ENCODE measurements at regions not wholly inside any gene's neighbourhood (a gene's known extent, or its start where the extent isn't known, plus 50 kb on each side); places are given as distances from the start of the nearest gene placed in this dataset.

DNA sequence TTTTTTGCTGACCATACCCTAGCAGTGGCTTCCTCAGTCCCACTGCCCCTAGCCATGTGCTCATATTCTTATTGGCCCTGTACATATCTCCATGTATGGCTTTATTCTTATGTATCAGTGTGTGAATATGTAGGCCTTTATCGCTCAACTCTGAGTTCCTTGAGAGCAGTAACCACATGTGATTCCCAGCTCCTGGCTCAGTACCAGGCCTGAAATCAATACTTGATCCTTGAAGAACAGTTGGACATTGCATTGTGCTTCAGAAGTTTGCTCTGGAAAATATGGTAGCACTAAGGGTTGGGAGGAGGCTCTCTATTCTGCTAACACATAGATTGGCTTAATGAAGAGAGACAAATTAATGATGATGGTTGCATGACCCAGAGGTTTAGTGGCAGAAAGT, 118.8 kb upstream of the FERMT1 start:
- H3K27me3 ChIP-seq, result no peaks in the 10 kb centered on the region
- DNase-seq, result no peak
- TF ChIP-seq POLR2A (IDR thresholded peaks at IDR 0.05) (no peak), EP300 (IDR thresholded peaks at IDR 0.05) (no peak)
- TF ChIP-seq, protein P1, sequence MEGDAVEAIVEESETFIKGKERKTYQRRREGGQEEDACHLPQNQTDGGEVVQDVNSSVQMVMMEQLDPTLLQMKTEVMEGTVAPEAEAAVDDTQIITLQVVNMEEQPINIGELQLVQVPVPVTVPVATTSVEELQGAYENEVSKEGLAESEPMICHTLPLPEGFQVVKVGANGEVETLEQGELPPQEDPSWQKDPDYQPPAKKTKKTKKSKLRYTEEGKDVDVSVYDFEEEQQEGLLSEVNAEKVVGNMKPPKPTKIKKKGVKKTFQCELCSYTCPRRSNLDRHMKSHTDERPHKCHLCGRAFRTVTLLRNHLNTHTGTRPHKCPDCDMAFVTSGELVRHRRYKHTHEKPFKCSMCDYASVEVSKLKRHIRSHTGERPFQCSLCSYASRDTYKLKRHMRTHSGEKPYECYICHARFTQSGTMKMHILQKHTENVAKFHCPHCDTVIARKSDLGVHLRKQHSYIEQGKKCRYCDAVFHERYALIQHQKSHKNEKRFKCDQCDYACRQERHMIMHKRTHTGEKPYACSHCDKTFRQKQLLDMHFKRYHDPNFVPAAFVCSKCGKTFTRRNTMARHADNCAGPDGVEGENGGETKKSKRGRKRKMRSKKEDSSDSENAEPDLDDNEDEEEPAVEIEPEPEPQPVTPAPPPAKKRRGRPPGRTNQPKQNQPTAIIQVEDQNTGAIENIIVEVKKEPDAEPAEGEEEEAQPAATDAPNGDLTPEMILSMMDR (IDR thresholded peaks at IDR 0.05), result no peak
- no peaks in the 10 kb centered on the region for H3K4me1 ChIP-seq (ENCODE audit: insufficient read depth)
- H3K36me3 ChIP-seq, result no peaks in the 10 kb centered on the region
- intact Hi-C loops (cut with DNase I), result no loop called here
- no peaks in the 10 kb centered on the region for H3K9me3 ChIP-seq
- no peak overlapping the region for H3K4me3 ChIP-seq
- 99 to 100% (median 100%) methylated on average over 1 of the region's 1 CpG for WGBS, 3 donors
- H3K27ac ChIP-seq, result no peak overlapping the region

GRCh38 chr20:6240059-6240458, 117.2 kb upstream of the FERMT1 start:
- Histone ChIP-seq H3K9me3 (no peaks in the 10 kb centered on the region), H3K36me3 (no peaks in the 10 kb centered on the region), H3K4me3 (no peak overlapping the region), H3K27me3 (no peaks in the 10 kb centered on the region), H3K27ac (no peak overlapping the region), H3K4me1 (ENCODE audit: insufficient read depth) (no peaks in the 10 kb centered on the region)
- intact Hi-C loops (cut with DNase I), result no loop called here
- no peak for DNase-seq
- 95 to 97% (median 96%) methylated on average over 3 of the region's 3 CpGs for WGBS, 3 donors
- no peak for TF ChIP-seq EP300 (IDR thresholded peaks at IDR 0.05)
- TF ChIP-seq, protein P1 (IDR thresholded peaks at IDR 0.05), result no peak
- no peak for TF ChIP-seq POLR2A (IDR thresholded peaks at IDR 0.05)

- no peak overlapping the region for H3K27ac ChIP-seq
- TF ChIP-seq EP300 (IDR thresholded peaks at IDR 0.05), result no peak
- TF ChIP-seq, protein P1 (IDR thresholded peaks at IDR 0.05), result no peak
- no peaks in the 10 kb centered on the region for H3K36me3 ChIP-seq
- H3K27me3 ChIP-seq, result no peaks in the 10 kb centered on the region
- 63 to 67% (median 65%) methylated on average over 6 of the region's 6 CpGs for WGBS, 3 donors
- intact Hi-C loops (cut with DNase I), result no loop called here
- H3K4me1 ChIP-seq (ENCODE audit: insufficient read depth), result no peaks in the 10 kb centered on the region
- no peak overlapping the region for H3K4me3 ChIP-seq
- DNase-seq, result no peak
- no peaks in the 10 kb centered on the region for H3K9me3 ChIP-seq
These were observed 115.6 kb upstream of the FERMT1 start for GRCh38 chr20:6238421-6238820.

- no peak for DNase-seq
- Histone ChIP-seq H3K4me1 (ENCODE audit: insufficient read depth) (no peaks in the 10 kb centered on the region), H3K4me3 (no peak overlapping the region), H3K9me3 (no peaks in the 10 kb centered on the region), H3K27ac (no peak overlapping the region), H3K27me3 (no peaks in the 10 kb centered on the region), H3K36me3 (no peaks in the 10 kb centered on the region)
- intact Hi-C loops (cut with DNase I), result no loop called here
- TF ChIP-seq EP300 (IDR thresholded peaks at IDR 0.05), result no peak
- TF ChIP-seq, protein P1 (IDR thresholded peaks at IDR 0.05), result no peak
- TF ChIP-seq POLR2A (IDR thresholded peaks at IDR 0.05), result no peak
- WGBS, 3 donors, result 76 to 88% (median 85%) methylated on average over 1 of the region's 1 CpG
These were observed 112.7 kb upstream of the FERMT1 start for GRCh38 chr20:6235510-6235909.

DNA sequence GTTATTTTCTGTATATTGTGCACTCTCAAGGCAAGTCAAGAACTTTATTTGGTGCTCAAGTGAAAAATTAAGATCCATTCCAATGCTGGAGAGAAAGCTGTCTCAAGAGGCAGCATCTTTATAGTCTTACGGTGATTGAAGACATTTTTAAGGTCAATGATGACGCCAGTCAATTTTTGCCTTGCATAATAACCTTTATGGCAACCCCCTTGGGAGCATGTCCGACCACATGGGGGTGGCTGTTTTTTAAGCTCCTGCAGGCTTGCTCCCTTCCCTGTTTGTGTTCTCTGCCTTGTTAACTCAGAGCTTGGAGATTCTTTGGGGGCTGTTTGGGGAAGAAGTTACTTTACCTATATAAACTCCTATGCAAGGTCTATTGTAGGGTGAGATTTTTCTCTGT, 109.6 kb upstream of the FERMT1 start:
- WGBS, 3 donors, result 79 to 86% (median 82%) methylated on average over 3 of the region's 3 CpGs
- H3K36me3 ChIP-seq, result no peaks in the 10 kb centered on the region
- H3K9me3 ChIP-seq, result no peaks in the 10 kb centered on the region
- H3K27ac ChIP-seq, result no peak overlapping the region
- H3K4me3 ChIP-seq, result no peak overlapping the region
- H3K4me1 ChIP-seq (ENCODE audit: insufficient read depth), result no peaks in the 10 kb centered on the region
- intact Hi-C loops (cut with DNase I), result no loop called here
- no peak for DNase-seq
- TF ChIP-seq POLR2A (IDR thresholded peaks at IDR 0.05) (no peak), EP300 (IDR thresholded peaks at IDR 0.05) (no peak)
- TF ChIP-seq, protein P1 (IDR thresholded peaks at IDR 0.05), result no peak
- H3K27me3 ChIP-seq, result no peaks in the 10 kb centered on the region

Measured in ovary (tissue), 7 donors.